ENCODE measurements at regions not wholly inside any gene's neighbourhood (a gene's known extent, or its start where the extent isn't known, plus 50 kb on each side); places are given as distances from the start of the nearest gene placed in this dataset.

DNA sequence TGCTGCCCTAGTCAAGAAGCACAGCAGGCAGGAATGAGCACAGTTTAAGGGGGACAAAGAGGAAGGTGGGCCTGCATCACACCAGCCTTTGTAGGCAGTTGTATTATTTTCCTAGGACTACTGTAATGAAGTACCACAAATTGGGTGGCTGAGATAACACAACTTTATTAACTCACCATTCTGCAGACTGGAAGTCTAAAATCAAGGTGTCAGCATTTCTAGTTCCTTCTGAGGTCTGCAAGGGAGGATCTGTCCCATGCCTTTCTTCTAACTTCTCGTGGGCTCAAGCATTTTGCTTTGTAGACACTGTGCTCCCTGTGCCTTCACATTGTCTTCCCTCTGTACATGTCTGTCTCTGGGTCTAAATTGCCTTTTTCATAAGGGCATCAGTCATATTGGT is 488.5 kb upstream of the JARID2 start:
- H3K36me3 Mint-ChIP-seq (ENCODE audit: insufficient read depth): no peaks in the 10 kb centered on the region
- H3K27me3 Mint-ChIP-seq: no peaks in the 10 kb centered on the region
- TF ChIP-seq, protein P1, sequence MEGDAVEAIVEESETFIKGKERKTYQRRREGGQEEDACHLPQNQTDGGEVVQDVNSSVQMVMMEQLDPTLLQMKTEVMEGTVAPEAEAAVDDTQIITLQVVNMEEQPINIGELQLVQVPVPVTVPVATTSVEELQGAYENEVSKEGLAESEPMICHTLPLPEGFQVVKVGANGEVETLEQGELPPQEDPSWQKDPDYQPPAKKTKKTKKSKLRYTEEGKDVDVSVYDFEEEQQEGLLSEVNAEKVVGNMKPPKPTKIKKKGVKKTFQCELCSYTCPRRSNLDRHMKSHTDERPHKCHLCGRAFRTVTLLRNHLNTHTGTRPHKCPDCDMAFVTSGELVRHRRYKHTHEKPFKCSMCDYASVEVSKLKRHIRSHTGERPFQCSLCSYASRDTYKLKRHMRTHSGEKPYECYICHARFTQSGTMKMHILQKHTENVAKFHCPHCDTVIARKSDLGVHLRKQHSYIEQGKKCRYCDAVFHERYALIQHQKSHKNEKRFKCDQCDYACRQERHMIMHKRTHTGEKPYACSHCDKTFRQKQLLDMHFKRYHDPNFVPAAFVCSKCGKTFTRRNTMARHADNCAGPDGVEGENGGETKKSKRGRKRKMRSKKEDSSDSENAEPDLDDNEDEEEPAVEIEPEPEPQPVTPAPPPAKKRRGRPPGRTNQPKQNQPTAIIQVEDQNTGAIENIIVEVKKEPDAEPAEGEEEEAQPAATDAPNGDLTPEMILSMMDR (IDR thresholded peaks at IDR 0.05; ENCODE audit: unreplicated experiment): no peak
- no peak overlapping the region for H3K27ac Mint-ChIP-seq
- DNase-seq (ENCODE audit: low spot score, unreplicated experiment): no peak
- H3K4me3 Mint-ChIP-seq (ENCODE audit: low read depth): no peak overlapping the region
- H3K4me1 Mint-ChIP-seq (ENCODE audit: low read depth): no peaks in the 10 kb centered on the region
- no peaks in the 10 kb centered on the region for H3K9me3 Mint-ChIP-seq (ENCODE audit: low read depth)

DNA sequence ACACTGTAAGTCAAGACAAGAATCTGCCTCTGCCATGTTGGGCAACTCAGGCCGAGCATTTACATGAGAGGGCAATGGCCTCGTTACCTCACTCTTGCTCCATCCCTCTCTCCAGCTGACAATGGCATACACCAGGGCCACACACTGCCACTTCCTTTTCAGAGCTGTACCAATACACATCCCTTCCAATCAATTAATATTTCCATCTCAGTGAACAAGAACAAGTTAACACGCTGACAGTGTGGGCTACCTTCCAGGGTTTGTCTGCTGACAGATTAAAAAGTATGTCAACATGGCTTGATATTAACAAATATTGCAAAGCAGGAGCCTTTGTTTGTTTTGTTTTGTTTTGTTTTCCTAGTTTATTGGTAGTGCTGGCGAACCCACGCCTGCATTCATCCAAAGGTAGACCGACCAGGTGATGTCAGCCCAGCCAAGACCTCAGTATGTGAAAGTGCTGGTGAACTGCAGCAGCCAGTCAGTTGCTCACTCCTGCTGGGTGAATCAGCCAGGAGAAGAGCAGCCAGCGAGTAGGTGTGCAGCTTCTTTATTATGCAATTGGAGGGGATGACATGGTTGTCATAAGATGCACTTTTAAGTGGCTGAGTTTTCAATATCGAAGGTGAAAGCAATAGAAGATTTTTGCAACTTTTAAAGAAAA is 487.3 kb upstream of the JARID2 start:
- no peaks in the 10 kb centered on the region for H3K9me3 Mint-ChIP-seq (ENCODE audit: low read depth)
- H3K4me1 Mint-ChIP-seq (ENCODE audit: low read depth): peaks cover 8% of the 10 kb centered on the region
- no peak overlapping the region for H3K4me3 Mint-ChIP-seq (ENCODE audit: low read depth)
- H3K27ac Mint-ChIP-seq: no peak overlapping the region
- TF ChIP-seq, protein P1 (IDR thresholded peaks at IDR 0.05; ENCODE audit: unreplicated experiment): no peak
- no peaks in the 10 kb centered on the region for H3K36me3 Mint-ChIP-seq (ENCODE audit: insufficient read depth)
- DNase-seq (ENCODE audit: low spot score, unreplicated experiment): no peak
- H3K27me3 Mint-ChIP-seq: no peaks in the 10 kb centered on the region

DNA sequence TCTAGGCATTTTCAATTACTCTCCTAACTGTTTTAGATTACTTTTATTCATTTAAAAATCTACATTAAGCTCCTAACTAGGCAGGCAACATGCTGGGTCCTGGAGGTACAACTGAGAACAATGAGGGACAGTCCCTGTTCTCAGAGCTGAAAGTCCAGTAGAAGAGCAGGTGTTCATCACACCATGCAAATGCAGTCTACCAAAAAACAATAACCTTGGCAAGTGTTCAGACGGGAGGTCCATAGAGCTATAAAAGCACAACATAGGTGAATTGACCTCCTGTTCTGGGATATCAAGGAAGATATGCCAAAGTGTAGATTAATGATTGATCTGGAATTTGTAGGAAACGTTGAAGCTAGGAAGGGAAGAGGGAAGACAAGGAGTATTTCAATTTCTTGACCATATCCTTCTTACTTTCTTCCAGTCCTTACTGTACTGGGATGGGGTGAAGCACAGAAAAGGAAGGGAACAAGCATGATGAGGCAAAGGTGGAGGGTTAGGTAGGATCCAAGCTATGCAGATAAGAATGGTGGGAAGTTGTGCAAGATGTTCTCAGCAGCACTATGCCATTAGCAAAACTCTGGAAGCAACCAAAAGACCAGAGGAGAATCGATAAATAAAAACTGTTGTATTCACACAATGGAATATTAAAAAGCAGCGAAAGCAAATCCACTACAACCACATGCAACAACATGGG is 485.7 kb upstream of the JARID2 start:
- H3K4me1 Mint-ChIP-seq (ENCODE audit: low read depth): peaks cover 8% of the 10 kb centered on the region
- no peak overlapping the region for H3K4me3 Mint-ChIP-seq (ENCODE audit: low read depth)
- TF ChIP-seq, protein P1 (IDR thresholded peaks at IDR 0.05; ENCODE audit: unreplicated experiment): no peak
- no peaks in the 10 kb centered on the region for H3K27me3 Mint-ChIP-seq
- H3K36me3 Mint-ChIP-seq (ENCODE audit: insufficient read depth): no peaks in the 10 kb centered on the region
- H3K27ac Mint-ChIP-seq: no peak overlapping the region
- no peaks in the 10 kb centered on the region for H3K9me3 Mint-ChIP-seq (ENCODE audit: low read depth)
- DNase-seq (ENCODE audit: low spot score, unreplicated experiment): no peak

DNA sequence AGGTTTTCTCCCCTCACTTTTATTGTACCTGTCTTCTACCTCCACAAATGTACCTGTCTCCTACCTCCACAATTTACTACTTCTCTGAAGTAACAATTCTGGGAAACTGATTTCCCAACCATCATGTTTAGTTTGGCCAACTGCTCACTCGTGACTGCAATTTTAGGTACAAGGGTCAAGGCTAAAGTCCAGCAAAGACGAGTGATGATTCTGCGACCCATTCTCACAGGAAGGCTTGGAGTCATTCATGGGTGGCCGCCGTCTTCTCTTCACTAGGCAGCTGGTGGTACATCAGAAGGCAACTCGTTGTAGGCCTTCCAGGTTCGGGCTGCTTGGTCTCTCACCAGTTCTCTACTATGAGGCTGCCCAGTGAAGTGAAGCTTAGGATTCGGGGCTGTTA is 483.8 kb upstream of the JARID2 start:
- H3K36me3 Mint-ChIP-seq (ENCODE audit: insufficient read depth): no peaks in the 10 kb centered on the region
- no peak for DNase-seq (ENCODE audit: low spot score, unreplicated experiment)
- no peak overlapping the region for H3K27ac Mint-ChIP-seq
- H3K4me1 Mint-ChIP-seq (ENCODE audit: low read depth): peaks cover 8% of the 10 kb centered on the region
- no peaks in the 10 kb centered on the region for H3K27me3 Mint-ChIP-seq
- no peaks in the 10 kb centered on the region for H3K9me3 Mint-ChIP-seq (ENCODE audit: low read depth)
- no peak overlapping the region for H3K4me3 Mint-ChIP-seq (ENCODE audit: low read depth)
- TF ChIP-seq, protein P1 (IDR thresholded peaks at IDR 0.05; ENCODE audit: unreplicated experiment): no peak

DNA sequence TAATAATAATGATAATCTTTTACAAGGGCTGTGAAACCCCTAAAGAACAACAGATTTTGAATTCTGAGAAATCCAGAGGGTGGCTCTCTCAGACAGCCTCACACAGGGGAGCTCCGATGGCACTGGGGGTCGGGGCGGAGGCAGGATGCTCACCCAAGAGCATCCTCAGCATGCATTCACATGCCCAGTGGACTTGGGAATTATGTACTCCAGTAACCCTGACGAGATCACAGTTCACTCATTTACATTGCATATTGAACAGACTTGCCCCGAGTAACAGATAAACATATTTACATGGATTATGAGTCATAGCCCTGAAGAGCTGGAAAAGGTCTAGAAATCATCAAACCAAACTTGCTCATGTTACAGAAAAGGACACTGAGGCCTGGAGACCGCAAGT is 482.7 kb upstream of the JARID2 start:
- Mint-ChIP-seq H3K9me3 (ENCODE audit: low read depth) (no peaks in the 10 kb centered on the region), H3K27ac (no peak overlapping the region), H3K4me1 (ENCODE audit: low read depth) (peaks cover 8% of the 10 kb centered on the region), H3K27me3 (no peaks in the 10 kb centered on the region), H3K36me3 (ENCODE audit: insufficient read depth) (no peaks in the 10 kb centered on the region), H3K4me3 (ENCODE audit: low read depth) (no peak overlapping the region)
- TF ChIP-seq, protein P1 (IDR thresholded peaks at IDR 0.05; ENCODE audit: unreplicated experiment): no peak
- DNase-seq (ENCODE audit: low spot score, unreplicated experiment): no peak

Measured in progenitor cell of endocrine pancreas (in vitro differentiated cells).